ENCODE measurements at regions not wholly inside any gene's neighbourhood (a gene's known extent, or its start where the extent isn't known, plus 50 kb on each side); places are given as distances from the start of the nearest gene placed in this dataset.

GRCh38 chr9:105067895-105068580, 140.1 kb upstream of the ABCA1 start:
- Histone ChIP-seq H3K9ac (ENCODE audit: low read length) (no peak overlapping the region), H3K9me3 (ENCODE audit: insufficient read depth, low read depth, low read length) (no peaks in the 10 kb centered on the region), H2AK5ac (ENCODE audit: low read length) (no peak overlapping the region), H4K8ac (ENCODE audit: low read depth, low read length) (no peak overlapping the region), H4K12ac (ENCODE audit: low read depth, low read length) (no peak overlapping the region), H3K4ac (ENCODE audit: low read depth, low read length) (no peak overlapping the region), H3K79me2 (ENCODE audit: control insufficient read depth, insufficient read depth, low read length, poor library complexity) (peaks cover 2% of the 10 kb centered on the region), H2BK120ac (ENCODE audit: insufficient read depth, low read length, poor library complexity) (no peak overlapping the region), H2BK12ac (ENCODE audit: low read length) (no peak overlapping the region), H3K14ac (ENCODE audit: low read length) (no peak overlapping the region), H3K4me1 (ENCODE audit: control insufficient read depth in 1 of 2, insufficient read depth in 2 of 2, low read length in 2 of 2) (peaks cover 14 to 20% of the 10 kb centered on the region in 2 experiments), H3K27me3 (ENCODE audit: insufficient read depth, low read length) (no peaks in the 10 kb centered on the region), H3K27ac (ENCODE audit: low read depth, low read length) (no peak overlapping the region), H3K4me2 (ENCODE audit: low read length) (no peak overlapping the region), H4K91ac (ENCODE audit: low read depth, low read length) (no peak overlapping the region), H3K18ac (ENCODE audit: low read length) (no peak overlapping the region), H2BK5ac (ENCODE audit: low read depth, low read length, poor library complexity) (no peak overlapping the region), H3K36me3 (ENCODE audit: control insufficient read depth in 1 of 2, insufficient read depth in 2 of 2, low read length in 2 of 2) (no peaks in the 10 kb centered on the region), H3K23ac (ENCODE audit: low read length) (no peak overlapping the region), H3K4me3 (ENCODE audit: low read depth, low read length) (no peak overlapping the region), H3K79me1 (ENCODE audit: low read length) (peaks cover 11% of the 10 kb centered on the region), H2AFZ (ENCODE audit: insufficient read depth, low read length, poor library complexity) (no peak overlapping the region)
- peak in 1 of 2 donors; percentile 39 for DNase-seq
- no CpG with 5 or more reads among the region's 3 CpGs for WGBS (ENCODE audit: extremely low coverage, insufficient coverage, insufficient read length)

- no peak for DNase-seq
- H3K9ac ChIP-seq (ENCODE audit: low read length): no peak overlapping the region
These were observed 141.3 kb upstream of the ABCA1 start for GRCh38 chr9:105069285-105069684.

GRCh38 chr9:105069696-105070095, 141.7 kb upstream of the ABCA1 start:
- H3K4me3 ChIP-seq (ENCODE audit: low read depth, low read length): no peak overlapping the region
- H3K27me3 ChIP-seq (ENCODE audit: insufficient read depth, low read length): no peaks in the 10 kb centered on the region
- no peak overlapping the region for H3K4me2 ChIP-seq (ENCODE audit: low read length)
- no peak overlapping the region for H4K12ac ChIP-seq (ENCODE audit: low read depth, low read length)
- no peak overlapping the region for H3K9ac ChIP-seq (ENCODE audit: low read length)
- no peak overlapping the region for H3K23ac ChIP-seq (ENCODE audit: low read length)
- no peak overlapping the region for H4K8ac ChIP-seq (ENCODE audit: low read depth, low read length)
- H3K4ac ChIP-seq (ENCODE audit: low read depth, low read length): no peak overlapping the region
- peak overlapping the region; percentile 20 for H3K27ac ChIP-seq (ENCODE audit: low read depth, low read length)
- no peaks in the 10 kb centered on the region for H3K36me3 ChIP-seq (ENCODE audit: control insufficient read depth in 1 of 2, insufficient read depth in 2 of 2, low read length in 2 of 2)
- H3K4me1 ChIP-seq (ENCODE audit: control insufficient read depth in 1 of 2, insufficient read depth in 2 of 2, low read length in 2 of 2): peaks cover 5 to 11% of the 10 kb centered on the region in 2 experiments
- H2AFZ ChIP-seq (ENCODE audit: insufficient read depth, low read length, poor library complexity): no peak overlapping the region
- peak; percentile 66 to 87 for DNase-seq
- WGBS (ENCODE audit: extremely low coverage, insufficient coverage, insufficient read length): no CpG with 5 or more reads among the region's 1 CpG
- no peak overlapping the region for H3K18ac ChIP-seq (ENCODE audit: low read length)
- H2BK12ac ChIP-seq (ENCODE audit: low read length): no peak overlapping the region
- H3K79me2 ChIP-seq (ENCODE audit: control insufficient read depth, insufficient read depth, low read length, poor library complexity): peaks cover 2% of the 10 kb centered on the region
- H2AK5ac ChIP-seq (ENCODE audit: low read length): no peak overlapping the region
- peaks cover 3% of the 10 kb centered on the region for H3K79me1 ChIP-seq (ENCODE audit: low read length)
- no peak overlapping the region for H4K91ac ChIP-seq (ENCODE audit: low read depth, low read length)
- H2BK5ac ChIP-seq (ENCODE audit: low read depth, low read length, poor library complexity): no peak overlapping the region
- no peak overlapping the region for H3K14ac ChIP-seq (ENCODE audit: low read length)
- no peak overlapping the region for H2BK120ac ChIP-seq (ENCODE audit: insufficient read depth, low read length, poor library complexity)
- no peaks in the 10 kb centered on the region for H3K9me3 ChIP-seq (ENCODE audit: insufficient read depth, low read depth, low read length)

More at GRCh38 chr9:105069285-105069684, 141.3 kb upstream of the ABCA1 start:
- Histone ChIP-seq H2AK5ac (ENCODE audit: low read length) (no peak overlapping the region), H3K18ac (ENCODE audit: low read length) (no peak overlapping the region), H3K4me1 (ENCODE audit: control insufficient read depth in 1 of 2, insufficient read depth in 2 of 2, low read length in 2 of 2) (peaks cover 9 to 15% of the 10 kb centered on the region in 2 experiments), H3K4me2 (ENCODE audit: low read length) (no peak overlapping the region), H4K12ac (ENCODE audit: low read depth, low read length) (no peak overlapping the region), H4K8ac (ENCODE audit: low read depth, low read length) (no peak overlapping the region), H2BK5ac (ENCODE audit: low read depth, low read length, poor library complexity) (no peak overlapping the region), H3K27ac (ENCODE audit: low read depth, low read length) (no peak overlapping the region), H2BK120ac (ENCODE audit: insufficient read depth, low read length, poor library complexity) (no peak overlapping the region), H3K23ac (ENCODE audit: low read length) (no peak overlapping the region), H3K4me3 (ENCODE audit: low read depth, low read length) (no peak overlapping the region), H2BK12ac (ENCODE audit: low read length) (no peak overlapping the region), H3K27me3 (ENCODE audit: insufficient read depth, low read length) (no peaks in the 10 kb centered on the region), H2AFZ (ENCODE audit: insufficient read depth, low read length, poor library complexity) (no peak overlapping the region), H3K36me3 (ENCODE audit: control insufficient read depth in 1 of 2, insufficient read depth in 2 of 2, low read length in 2 of 2) (no peaks in the 10 kb centered on the region), H3K14ac (ENCODE audit: low read length) (no peak overlapping the region), H4K91ac (ENCODE audit: low read depth, low read length) (no peak overlapping the region), H3K79me1 (ENCODE audit: low read length) (peaks cover 5% of the 10 kb centered on the region), H3K79me2 (ENCODE audit: control insufficient read depth, insufficient read depth, low read length, poor library complexity) (peaks cover 2% of the 10 kb centered on the region), H3K4ac (ENCODE audit: low read depth, low read length) (no peak overlapping the region), H3K9me3 (ENCODE audit: insufficient read depth, low read depth, low read length) (no peaks in the 10 kb centered on the region)
- WGBS (ENCODE audit: extremely low coverage, insufficient coverage, insufficient read length): no CpG with 5 or more reads among the region's 5 CpGs

GRCh38 chr9:105070176-105070575, 142.2 kb upstream of the ABCA1 start:
- H3K27me3 ChIP-seq (ENCODE audit: insufficient read depth, low read length): no peaks in the 10 kb centered on the region
- H3K79me1 ChIP-seq (ENCODE audit: low read length): peaks cover 2% of the 10 kb centered on the region

More at GRCh38 chr9:105070176-105070575, 142.2 kb upstream of the ABCA1 start:
- Histone ChIP-seq H2BK5ac (ENCODE audit: low read depth, low read length, poor library complexity) (no peak overlapping the region), H3K23ac (ENCODE audit: low read length) (no peak overlapping the region), H3K9ac (ENCODE audit: low read length) (no peak overlapping the region), H4K12ac (ENCODE audit: low read depth, low read length) (no peak overlapping the region), H4K8ac (ENCODE audit: low read depth, low read length) (no peak overlapping the region), H2AFZ (ENCODE audit: insufficient read depth, low read length, poor library complexity) (no peak overlapping the region), H3K4me2 (ENCODE audit: low read length) (no peak overlapping the region), H3K9me3 (ENCODE audit: insufficient read depth, low read depth, low read length) (no peaks in the 10 kb centered on the region), H2BK12ac (ENCODE audit: low read length) (no peak overlapping the region), H3K14ac (ENCODE audit: low read length) (no peak overlapping the region), H2AK5ac (ENCODE audit: low read length) (no peak overlapping the region), H3K79me2 (ENCODE audit: control insufficient read depth, insufficient read depth, low read length, poor library complexity) (peaks cover 2% of the 10 kb centered on the region), H3K27ac (ENCODE audit: low read depth, low read length) (peak overlapping the region; percentile 20), H4K91ac (ENCODE audit: low read depth, low read length) (no peak overlapping the region), H3K4ac (ENCODE audit: low read depth, low read length) (no peak overlapping the region), H3K36me3 (ENCODE audit: control insufficient read depth in 1 of 2, insufficient read depth in 2 of 2, low read length in 2 of 2) (no peaks in the 10 kb centered on the region), H3K4me3 (ENCODE audit: low read depth, low read length) (no peak overlapping the region), H3K18ac (ENCODE audit: low read length) (no peak overlapping the region), H2BK120ac (ENCODE audit: insufficient read depth, low read length, poor library complexity) (no peak overlapping the region), H3K4me1 (ENCODE audit: control insufficient read depth in 1 of 2, insufficient read depth in 2 of 2, low read length in 2 of 2) (peaks cover 3 to 9% of the 10 kb centered on the region in 2 experiments)
- peak; percentile 52 to 80 for DNase-seq
- WGBS (ENCODE audit: extremely low coverage, insufficient coverage, insufficient read length): no CpG with 5 or more reads among the region's 4 CpGs
